Transverse colon (tissue), 4 donors: ENCODE measurements at regions not wholly inside any gene's neighbourhood (a gene's known extent, or its start where the extent isn't known, plus 50 kb on each side); places are given as distances from the start of the nearest gene placed in this dataset.
"Not testable (repeated sequence)": the region's sequence is repeated elsewhere in the genome, so short reads cannot be mapped to it uniquely, and the experiment has no call there.

Experiments
- DNase-seq: peaks from one replicate; pipeline ENCODE4 v3.0.0-alpha.2; 2019
- H3K27ac ChIP-seq, 4 donors: fragments of 200-600 bp; sonication (generic); 2 replicates each; pipeline ENCODE4 v1.5.1; 2016 to 2018; ENCODE audit warnings: inconsistent platforms in 4 of 4
- H3K27me3 ChIP-seq: fragments of 200-600 bp; sonication (generic); 2 replicates; pipeline ENCODE4 v1.5.1; 2017; ENCODE audit warnings: inconsistent platforms
- H3K36me3 ChIP-seq, 4 donors: fragments of 200-600 bp; sonication (generic); 2 replicates each; pipeline ENCODE4 v1.5.1; 2017 to 2019; ENCODE audit warnings: inconsistent platforms in 4 of 4
- H3K4me1 ChIP-seq, 4 donors: fragments of 200-600 bp; sonication (generic); 2 replicates each; pipeline ENCODE4 v1.5.1; 2017 to 2020; ENCODE audit warnings: inconsistent platforms in 4 of 4
- H3K4me3 ChIP-seq, 4 donors: fragments of 200-600 bp; sonication (generic); 1 replicate in 1 of 4; 2 replicates in 3 of 4; pipeline versions ENCODE4 v1.5.1 to v1.6.1; 2017 to 2019; ENCODE audit warnings: inconsistent platforms in 4 of 4
- H3K9me3 ChIP-seq, 2 donors: fragments of 200-600 bp; sonication (generic); 2 replicates each; pipeline ENCODE4 v1.5.1; 2017 to 2019; ENCODE audit warnings: inconsistent platforms in 2 of 2
- EP300 ChIP-seq: sonication (generic); formaldehyde crosslinking; IDR thresholded peaks from one replicate; pipeline ENCODE4 v1.6.1; 2017; ENCODE audit warnings: antibody characterized with exemption, low read depth
- POLR2A ChIP-seq: fragments of 450-650 bp; IDR thresholded peaks from one replicate; pipeline ENCODE4 v1.6.1; 2016; ENCODE audit warnings: antibody characterized with exemption, mild to moderate bottlenecking, moderate library complexity
- POLR2AphosphoS5 ChIP-seq, 3 donors: sonication (generic); formaldehyde crosslinking; IDR thresholded peaks; one replicate each; pipeline ENCODE4 v1.6.1; 2016; ENCODE audit warnings: antibody characterized with exemption in 3 of 3
- WGBS, 2 donors: methylation state at CpG; one replicate each; pipeline ENCODE4 v1.1.5; 2018; ENCODE audit warnings: low coverage in 1 of 2; 5-methylcytosine and 5-hydroxymethylcytosine counted together
- in situ Hi-C, 4 donors: fragments of 200-750 bp; cut with MboI; loops; one replicate each; pipeline versions ENCODE4 v1.15.0 to v1.15.1; 2017; ENCODE audit warnings: low sequenced_read_pairs in 3 of 4, low pct_ligation_motif_present in 1 of 4, low pct_unique_long_range_greater_than_20kb in 1 of 4
- intact Hi-C: fragments of 100-400 bp; cut with DNase I; formaldehyde crosslinking; loops from one replicate; pipeline ENCODE4 v1.15.1; 2023; ENCODE audit warnings: low total_unique reads
- TF ChIP-seq, protein P1 (sequence below), 5 experiments: fragments of 200-600 bp in 3 of 5; fragments of 450-650 bp in 2 of 5; sonication (generic) in 3 of 5; IDR thresholded peaks; 1 replicate in 2 of 5; 2 replicates in 3 of 5; pipeline ENCODE4 v1.5.1; 2016 to 2017; ENCODE audit warnings: antibody characterized with exemption in 5 of 5, inconsistent platforms in 3 of 5, mild to moderate bottlenecking in 2 of 5, moderate library complexity in 1 of 5

DNA sequence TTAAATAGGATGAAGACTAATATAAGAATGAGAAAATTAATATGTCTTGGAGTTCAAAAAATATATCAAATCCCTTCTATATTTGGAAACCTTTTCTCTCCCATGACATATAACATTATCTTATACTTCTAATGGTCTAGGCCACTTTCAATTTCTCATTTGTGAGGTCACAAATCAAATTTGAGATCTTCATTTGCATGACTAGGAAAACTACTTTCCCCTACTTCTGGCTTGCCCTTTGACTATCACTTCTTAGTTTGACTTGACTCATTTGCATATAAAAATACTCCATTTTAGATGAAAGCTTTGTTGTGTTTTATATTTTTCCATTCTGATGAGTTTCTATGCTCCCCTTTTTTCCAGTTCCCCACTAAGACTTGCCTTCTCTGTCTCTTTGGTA lies 598.6 kb upstream of the TBL1XR1 start:
- H3K36me3 ChIP-seq = no peaks in the 10 kb centered on the region
- no peaks in the 10 kb centered on the region for H3K27me3 ChIP-seq
- TF ChIP-seq EP300 (no peak), POLR2AphosphoS5 (IDR thresholded peaks at IDR 0.05) (no peak), POLR2A (no peak)
- TF ChIP-seq, protein P1, sequence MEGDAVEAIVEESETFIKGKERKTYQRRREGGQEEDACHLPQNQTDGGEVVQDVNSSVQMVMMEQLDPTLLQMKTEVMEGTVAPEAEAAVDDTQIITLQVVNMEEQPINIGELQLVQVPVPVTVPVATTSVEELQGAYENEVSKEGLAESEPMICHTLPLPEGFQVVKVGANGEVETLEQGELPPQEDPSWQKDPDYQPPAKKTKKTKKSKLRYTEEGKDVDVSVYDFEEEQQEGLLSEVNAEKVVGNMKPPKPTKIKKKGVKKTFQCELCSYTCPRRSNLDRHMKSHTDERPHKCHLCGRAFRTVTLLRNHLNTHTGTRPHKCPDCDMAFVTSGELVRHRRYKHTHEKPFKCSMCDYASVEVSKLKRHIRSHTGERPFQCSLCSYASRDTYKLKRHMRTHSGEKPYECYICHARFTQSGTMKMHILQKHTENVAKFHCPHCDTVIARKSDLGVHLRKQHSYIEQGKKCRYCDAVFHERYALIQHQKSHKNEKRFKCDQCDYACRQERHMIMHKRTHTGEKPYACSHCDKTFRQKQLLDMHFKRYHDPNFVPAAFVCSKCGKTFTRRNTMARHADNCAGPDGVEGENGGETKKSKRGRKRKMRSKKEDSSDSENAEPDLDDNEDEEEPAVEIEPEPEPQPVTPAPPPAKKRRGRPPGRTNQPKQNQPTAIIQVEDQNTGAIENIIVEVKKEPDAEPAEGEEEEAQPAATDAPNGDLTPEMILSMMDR (IDR thresholded peaks at IDR 0.05) = no peak
- DNase-seq = no peak
- no peak overlapping the region for H3K4me3 ChIP-seq
- H3K9me3 ChIP-seq = no peaks in the 10 kb centered on the region
- no peaks in the 10 kb centered on the region for H3K4me1 ChIP-seq
- intact Hi-C loops = no loop called here
- H3K27ac ChIP-seq = no peak overlapping the region
- in situ Hi-C loops = loop anchor here in 1 of 4 donors (25.0 kb wide), 1 partner anchor 759 kb away; no protein-coding TSS in a partner anchor

DNA sequence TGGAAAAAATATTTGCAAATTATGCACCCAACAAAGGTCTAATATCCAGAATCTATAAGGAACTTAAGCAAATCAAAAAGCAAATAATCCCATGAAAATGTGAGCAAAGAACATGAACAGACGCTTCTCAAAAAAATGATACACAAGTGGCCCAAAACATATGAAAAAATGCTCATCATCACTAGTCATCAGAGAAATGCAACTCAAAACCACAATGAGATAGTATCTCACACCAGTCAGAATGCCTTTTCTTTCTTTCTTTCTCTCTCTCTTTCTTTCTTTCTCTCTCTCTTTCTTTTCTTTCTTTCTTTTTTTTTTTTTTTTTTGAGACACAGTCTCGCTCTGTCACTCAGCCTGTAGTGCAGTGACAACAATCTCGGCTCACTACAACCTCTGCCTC lies 602.9 kb upstream of the TBL1XR1 start:
- H3K9me3 ChIP-seq, in situ Hi-C loops, H3K27me3 ChIP-seq, H3K36me3 ChIP-seq, H3K4me1 ChIP-seq, H3K27ac ChIP-seq, H3K4me3 ChIP-seq, DNase-seq, intact Hi-C loops: not testable (repeated sequence)
- WGBS, 2 donors = 93 to 100% methylated on average over 2 to 3 of the region's 3 CpGs

DNA sequence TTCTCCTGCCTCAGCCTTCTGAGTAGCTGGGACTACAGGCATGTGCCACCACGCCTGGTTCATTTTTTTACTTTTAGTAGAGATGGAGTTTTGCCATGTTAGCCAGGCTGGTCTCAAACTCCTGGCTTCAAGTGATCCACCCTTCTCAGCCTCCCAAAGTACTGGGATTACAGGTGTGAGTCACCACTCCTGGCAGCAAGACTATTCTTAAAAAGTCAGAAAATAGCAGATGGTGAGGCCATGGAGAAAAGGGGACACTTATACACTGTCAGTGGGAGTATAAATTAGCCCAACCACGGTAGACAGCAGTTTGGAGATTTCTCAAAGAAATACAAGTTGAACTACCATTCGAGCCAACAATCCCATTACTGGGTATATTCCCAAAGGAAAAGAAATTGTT lies 603.3 kb upstream of the TBL1XR1 start:
- WGBS, 2 donors = 78 to 94% methylated on average over 3 of the region's 3 CpGs
- H3K9me3 ChIP-seq = no peaks in the 10 kb centered on the region
- intact Hi-C loops (no loop called here), in situ Hi-C loops (no loop called here)
- DNase-seq = no peak
- H3K27me3 ChIP-seq = no peaks in the 10 kb centered on the region
- H3K4me1 ChIP-seq = no peaks in the 10 kb centered on the region
- no peaks in the 10 kb centered on the region for H3K36me3 ChIP-seq
- TF ChIP-seq, protein P1 (IDR thresholded peaks at IDR 0.05) = no peak
- TF ChIP-seq EP300 = no peak
- TF ChIP-seq POLR2A = no peak
- no peak for TF ChIP-seq POLR2AphosphoS5 (IDR thresholded peaks at IDR 0.05)
- H3K27ac ChIP-seq = no peak overlapping the region
- H3K4me3 ChIP-seq = no peak overlapping the region

DNA sequence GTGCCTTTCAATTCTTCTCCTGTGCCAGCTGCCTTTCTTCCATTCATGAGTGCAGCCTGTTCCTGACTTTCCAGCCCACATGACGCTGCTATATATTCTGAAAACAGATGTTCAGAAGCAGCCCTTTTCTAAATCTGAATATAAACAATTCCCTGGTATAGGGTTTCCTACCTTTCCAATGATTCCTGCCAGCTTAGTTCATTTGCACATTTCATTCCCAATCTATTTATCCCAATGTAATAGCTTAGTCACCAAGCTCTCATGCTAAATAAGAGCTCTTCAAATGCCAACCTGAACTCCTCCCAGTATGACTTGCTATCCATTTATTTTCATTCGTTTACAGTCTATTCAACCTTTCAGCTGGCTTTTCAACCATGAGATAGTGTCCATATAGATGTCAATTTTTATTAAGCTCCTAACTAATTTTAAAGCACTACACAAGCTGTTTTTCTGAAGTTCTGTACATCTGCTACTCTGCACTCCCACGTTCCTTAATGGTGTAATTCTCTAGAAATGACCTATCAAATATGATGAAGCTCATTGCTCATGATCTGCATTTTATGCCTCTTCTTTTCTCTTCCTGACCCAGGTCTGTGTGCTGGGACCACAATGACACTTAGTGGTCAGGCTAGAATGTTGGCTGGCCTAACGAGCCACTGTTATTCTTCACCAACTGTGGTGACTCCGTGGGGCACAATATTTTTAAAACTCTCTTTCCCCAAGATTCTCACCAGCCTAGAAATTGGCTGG lies 605.0 kb upstream of the TBL1XR1 start:
- in situ Hi-C loops (no loop called here), intact Hi-C loops (no loop called here)
- Histone ChIP-seq H3K9me3 (no peaks in the 10 kb centered on the region), H3K27me3 (no peaks in the 10 kb centered on the region), H3K27ac (no peak overlapping the region), H3K4me1 (no peaks in the 10 kb centered on the region), H3K4me3 (no peak overlapping the region), H3K36me3 (no peaks in the 10 kb centered on the region)
- 70 to 79% methylated on average over 5 of the region's 5 CpGs for WGBS, 2 donors
- TF ChIP-seq, protein P1 (IDR thresholded peaks at IDR 0.05) = no peak
- no peak for TF ChIP-seq POLR2AphosphoS5 (IDR thresholded peaks at IDR 0.05)
- no peak for TF ChIP-seq POLR2A
- no peak for DNase-seq

DNA sequence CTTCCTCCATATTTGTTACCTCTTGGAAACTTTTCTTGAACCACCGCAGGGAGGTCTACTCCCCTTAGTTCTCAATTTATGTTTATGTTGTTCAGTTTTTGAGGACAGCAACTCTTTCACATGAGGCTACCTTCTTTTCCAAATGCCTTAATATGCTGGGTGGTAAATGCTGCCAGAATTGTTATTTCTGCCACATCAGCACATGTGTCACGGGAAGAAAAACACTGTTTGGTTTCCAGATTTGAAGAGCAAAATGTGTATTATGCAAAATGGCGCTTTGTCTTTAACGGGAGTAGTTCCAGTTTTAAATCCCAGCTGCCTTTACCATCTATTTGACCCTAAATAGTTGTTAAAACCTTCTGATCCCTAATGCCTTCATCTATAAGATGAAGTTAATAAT lies 606.2 kb upstream of the TBL1XR1 start:
- WGBS, 2 donors = 81 to 89% methylated on average over 4 of the region's 4 CpGs
- DNase-seq = no peak
- TF ChIP-seq POLR2AphosphoS5 (IDR thresholded peaks at IDR 0.05) (no peak), EP300 (no peak), POLR2A (no peak)
- TF ChIP-seq, protein P1 (IDR thresholded peaks at IDR 0.05) = no peak

More for the DNA sequence above, 606.2 kb upstream of the TBL1XR1 start:
- Histone ChIP-seq H3K36me3 (no peaks in the 10 kb centered on the region), H3K4me3 (no peak overlapping the region), H3K27ac (no peak overlapping the region), H3K9me3 (no peaks in the 10 kb centered on the region), H3K4me1 (no peaks in the 10 kb centered on the region), H3K27me3 (no peaks in the 10 kb centered on the region)
- in situ Hi-C loops (no loop called here), intact Hi-C loops (no loop called here)
